ENCODE measurements at regions not wholly inside any gene's neighbourhood (a gene's known extent, or its start where the extent isn't known, plus 50 kb on each side); places are given as distances from the start of the nearest gene placed in this dataset.

DNA sequence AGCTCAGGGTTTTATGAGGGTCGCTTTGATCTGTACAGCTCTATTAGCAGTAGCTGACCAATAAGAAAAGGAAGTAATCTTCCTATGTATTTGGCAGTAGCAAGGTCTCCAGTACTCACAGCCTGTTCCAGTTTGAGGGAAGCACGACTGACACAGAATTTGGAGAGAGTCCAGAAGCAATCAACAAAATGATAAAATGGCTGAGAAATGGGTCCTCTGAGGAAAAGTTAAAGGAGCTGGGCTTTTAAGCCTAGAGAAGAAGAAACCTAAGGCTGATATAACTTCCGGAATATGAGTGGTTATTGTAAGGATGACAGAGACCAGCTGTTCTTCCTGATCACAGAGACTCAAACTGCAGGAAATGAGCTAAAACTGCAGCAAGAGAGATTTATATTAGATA is 382.8 kb downstream of the GPD2 start:
- H3K4me1 ChIP-seq (ENCODE audit: low read depth) = no peaks in the 10 kb centered on the region
- no peaks in the 10 kb centered on the region for H3K36me3 ChIP-seq (ENCODE audit: low read depth)
- no peaks in the 10 kb centered on the region for H3K9me3 ChIP-seq
- intact Hi-C loops (cut with DNase I, micrococcal nuclease) = no loop called here
- TF ChIP-seq, protein P1, sequence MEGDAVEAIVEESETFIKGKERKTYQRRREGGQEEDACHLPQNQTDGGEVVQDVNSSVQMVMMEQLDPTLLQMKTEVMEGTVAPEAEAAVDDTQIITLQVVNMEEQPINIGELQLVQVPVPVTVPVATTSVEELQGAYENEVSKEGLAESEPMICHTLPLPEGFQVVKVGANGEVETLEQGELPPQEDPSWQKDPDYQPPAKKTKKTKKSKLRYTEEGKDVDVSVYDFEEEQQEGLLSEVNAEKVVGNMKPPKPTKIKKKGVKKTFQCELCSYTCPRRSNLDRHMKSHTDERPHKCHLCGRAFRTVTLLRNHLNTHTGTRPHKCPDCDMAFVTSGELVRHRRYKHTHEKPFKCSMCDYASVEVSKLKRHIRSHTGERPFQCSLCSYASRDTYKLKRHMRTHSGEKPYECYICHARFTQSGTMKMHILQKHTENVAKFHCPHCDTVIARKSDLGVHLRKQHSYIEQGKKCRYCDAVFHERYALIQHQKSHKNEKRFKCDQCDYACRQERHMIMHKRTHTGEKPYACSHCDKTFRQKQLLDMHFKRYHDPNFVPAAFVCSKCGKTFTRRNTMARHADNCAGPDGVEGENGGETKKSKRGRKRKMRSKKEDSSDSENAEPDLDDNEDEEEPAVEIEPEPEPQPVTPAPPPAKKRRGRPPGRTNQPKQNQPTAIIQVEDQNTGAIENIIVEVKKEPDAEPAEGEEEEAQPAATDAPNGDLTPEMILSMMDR (IDR thresholded peaks at IDR 0.05) = no peak
- no peak overlapping the region for H3K4me3 ChIP-seq
- no peak for DNase-seq
- peak; percentile 23 for ATAC-seq

GRCh38 chr2:156826341-156826933 is 390.3 kb downstream of the GPD2 start:
- TF ChIP-seq, protein P1 (IDR thresholded peaks at IDR 0.05) = no peak
- ATAC-seq (no peak), DNase-seq (no peak)

DNA sequence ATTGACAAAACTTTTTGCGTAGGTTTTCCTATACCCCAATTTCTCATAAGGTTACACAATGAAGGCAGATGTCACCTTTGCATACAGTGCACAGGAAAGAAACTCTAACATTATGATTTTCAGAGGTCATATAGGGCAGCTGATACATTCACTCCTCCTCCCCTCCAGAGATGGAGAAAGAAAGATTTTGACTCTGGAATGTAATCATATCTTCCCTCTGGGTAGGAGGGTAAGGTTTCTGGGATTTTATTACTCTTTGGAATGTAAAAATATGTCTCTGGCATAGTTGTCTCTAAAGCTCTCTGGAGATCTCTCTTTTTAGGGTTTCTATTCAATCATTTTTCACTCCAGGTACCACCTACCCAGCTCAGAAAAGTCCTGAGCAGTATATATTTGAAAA is 398.3 kb downstream of the GPD2 start:
- Histone ChIP-seq H3K4me1 (ENCODE audit: low read depth) (no peaks in the 10 kb centered on the region), H3K9me3 (no peaks in the 10 kb centered on the region), H3K36me3 (ENCODE audit: low read depth) (no peaks in the 10 kb centered on the region), H3K4me3 (no peak overlapping the region)
- ATAC-seq = no peak
- intact Hi-C loops (cut with DNase I, micrococcal nuclease) = no loop called here
- DNase-seq = no peak
- TF ChIP-seq, protein P1 (IDR thresholded peaks at IDR 0.05) = no peak

More at GRCh38 chr2:156826341-156826933, 390.3 kb downstream of the GPD2 start:
- Histone ChIP-seq H3K4me3 (no peak overlapping the region), H3K36me3 (ENCODE audit: low read depth) (no peaks in the 10 kb centered on the region), H3K9me3 (peaks cover 3% of the 10 kb centered on the region), H3K4me1 (ENCODE audit: low read depth) (no peaks in the 10 kb centered on the region)
- intact Hi-C loops (cut with DNase I, micrococcal nuclease) = no loop called here

GRCh38 chr2:156837635-156838370 is 401.6 kb downstream of the GPD2 start:
- no peaks in the 10 kb centered on the region for H3K4me1 ChIP-seq (ENCODE audit: low read depth)
- TF ChIP-seq, protein P1 (IDR thresholded peaks at IDR 0.05) = no peak
- no peak for DNase-seq
- H3K9me3 ChIP-seq = no peaks in the 10 kb centered on the region
- H3K36me3 ChIP-seq (ENCODE audit: low read depth) = no peaks in the 10 kb centered on the region
- no peak for ATAC-seq
- no peak overlapping the region for H3K4me3 ChIP-seq
- intact Hi-C loops (cut with DNase I, micrococcal nuclease) = no loop called here

GRCh38 chr2:156841321-156841720 is 405.1 kb downstream of the GPD2 start:
- no peaks in the 10 kb centered on the region for H3K36me3 ChIP-seq (ENCODE audit: low read depth)
- intact Hi-C loops (cut with DNase I, micrococcal nuclease) = no loop called here
- H3K4me3 ChIP-seq = no peak overlapping the region
- no peak for DNase-seq
- no peaks in the 10 kb centered on the region for H3K4me1 ChIP-seq (ENCODE audit: low read depth)
- no peaks in the 10 kb centered on the region for H3K9me3 ChIP-seq
- TF ChIP-seq, protein P1 (IDR thresholded peaks at IDR 0.05) = no peak
- no peak for ATAC-seq
